Stimulated activated CD8-positive, alpha-beta memory T cell treated with anti-CD3 and anti-CD28 coated beads, Interleukin-12 subunit alpha, Interleukin-12 subunit beta, amount 100 ng/mL, for 24 hours (primary cell): ENCODE measurements at regions not wholly inside any gene's neighbourhood (a gene's known extent, or its start where the extent isn't known, plus 50 kb on each side); places are given as distances from the start of the nearest gene placed in this dataset.

Experiments used
- DNase-seq: peaks from one replicate; pipeline ENCODE4 v3.0.0-alpha.2; 2020; ENCODE audit errors: extremely low read depth

DNA sequence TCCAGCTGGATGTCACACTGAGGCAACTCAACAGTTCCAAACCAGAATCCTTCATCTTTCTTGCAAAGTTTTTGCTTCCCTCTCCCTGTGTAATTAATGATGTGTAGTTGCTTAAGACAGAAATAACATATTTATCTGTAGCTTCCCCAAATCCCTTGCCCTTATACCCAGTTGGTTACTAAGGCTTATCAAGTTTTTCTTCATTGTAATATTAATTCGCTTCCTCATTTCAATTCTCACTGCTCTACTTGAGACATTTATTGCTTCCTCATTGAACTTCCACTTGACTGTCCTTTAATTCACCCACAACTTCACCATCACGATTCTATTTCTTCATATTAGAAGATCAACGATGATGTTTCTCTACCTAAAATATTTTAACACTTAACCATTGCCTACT, 386.6 kb upstream of the CPEB2 start:
- no peak for DNase-seq

DNA sequence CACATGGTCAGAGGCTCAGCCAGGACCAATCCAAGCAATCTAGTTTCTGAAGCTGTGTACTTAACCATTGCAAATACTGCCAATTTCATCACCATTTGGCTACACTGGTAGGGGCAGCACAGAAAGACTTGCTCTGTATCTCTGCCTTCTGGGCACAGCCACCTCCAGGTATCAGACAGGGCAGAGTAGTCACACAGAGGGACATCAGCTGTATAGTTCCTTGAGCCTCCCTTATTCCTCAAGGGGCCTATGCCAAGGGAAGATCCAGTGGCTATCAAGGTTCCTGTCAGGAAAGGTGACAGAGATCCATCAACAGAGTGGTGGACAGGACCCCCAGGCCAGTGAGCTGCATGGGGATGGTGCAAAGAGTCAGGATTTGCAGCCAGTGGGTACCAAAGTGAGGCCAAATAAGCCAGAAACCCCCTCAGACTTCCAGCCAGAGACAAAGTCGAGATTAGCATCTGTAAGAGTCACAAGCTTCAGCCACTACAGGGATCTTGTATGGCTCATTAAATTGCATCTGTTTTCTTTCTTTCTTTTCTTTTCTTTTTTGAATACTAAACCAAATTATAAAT, 381.6 kb upstream of the CPEB2 start:
- no peak for DNase-seq

DNA sequence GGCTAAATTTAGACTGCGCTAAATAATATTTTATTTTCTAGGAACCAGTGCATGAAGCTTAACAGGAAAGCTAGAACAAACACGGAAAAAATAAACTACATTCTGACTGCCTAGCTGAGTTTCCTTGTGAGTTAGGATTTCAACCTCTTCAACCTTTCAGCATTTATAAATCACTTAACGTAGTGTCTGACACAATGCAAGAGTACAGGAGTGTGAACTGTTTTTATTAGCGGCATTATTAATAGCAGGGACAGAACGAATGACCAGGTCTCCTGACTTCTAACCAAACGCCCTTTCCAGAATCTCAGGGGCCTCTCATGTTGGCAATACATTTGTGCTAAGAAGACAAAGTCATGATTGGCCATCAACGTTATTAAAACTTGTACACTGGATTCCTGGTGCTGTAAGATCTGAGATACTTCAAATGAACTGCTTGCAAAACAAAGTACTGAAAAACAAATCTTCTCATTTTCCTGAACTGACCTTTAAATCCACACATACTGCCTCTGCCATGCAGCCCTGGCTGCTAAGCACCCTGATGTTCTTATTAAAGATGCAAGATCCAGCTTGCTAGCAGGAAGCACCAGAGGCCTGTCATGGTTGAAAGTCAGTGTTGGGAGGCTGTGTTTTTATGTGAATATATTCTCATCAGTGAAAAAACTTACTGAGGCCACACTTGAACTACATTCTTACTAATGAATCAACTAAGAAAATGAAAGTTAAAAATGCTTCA, 380.4 kb upstream of the CPEB2 start:
- DNase-seq = no peak

DNA sequence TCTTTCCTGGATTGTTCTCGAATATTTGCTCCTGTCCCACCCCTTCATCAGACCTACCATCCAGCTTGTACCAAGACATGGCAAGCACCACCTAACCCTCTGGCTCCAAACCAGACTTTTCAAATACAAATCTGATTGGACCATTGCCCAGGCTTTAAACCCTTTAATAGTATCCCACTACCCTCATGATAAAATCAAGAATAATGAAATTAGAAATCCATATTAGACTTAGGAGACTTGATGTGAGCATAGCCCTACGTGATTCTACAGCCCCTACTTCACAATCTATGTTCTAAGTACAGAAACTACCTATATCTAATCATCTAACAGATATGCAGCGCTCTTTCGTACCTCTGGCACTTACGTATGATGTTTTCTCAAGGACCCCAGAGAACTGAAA, 375.2 kb upstream of the CPEB2 start:
- no peak for DNase-seq

DNA sequence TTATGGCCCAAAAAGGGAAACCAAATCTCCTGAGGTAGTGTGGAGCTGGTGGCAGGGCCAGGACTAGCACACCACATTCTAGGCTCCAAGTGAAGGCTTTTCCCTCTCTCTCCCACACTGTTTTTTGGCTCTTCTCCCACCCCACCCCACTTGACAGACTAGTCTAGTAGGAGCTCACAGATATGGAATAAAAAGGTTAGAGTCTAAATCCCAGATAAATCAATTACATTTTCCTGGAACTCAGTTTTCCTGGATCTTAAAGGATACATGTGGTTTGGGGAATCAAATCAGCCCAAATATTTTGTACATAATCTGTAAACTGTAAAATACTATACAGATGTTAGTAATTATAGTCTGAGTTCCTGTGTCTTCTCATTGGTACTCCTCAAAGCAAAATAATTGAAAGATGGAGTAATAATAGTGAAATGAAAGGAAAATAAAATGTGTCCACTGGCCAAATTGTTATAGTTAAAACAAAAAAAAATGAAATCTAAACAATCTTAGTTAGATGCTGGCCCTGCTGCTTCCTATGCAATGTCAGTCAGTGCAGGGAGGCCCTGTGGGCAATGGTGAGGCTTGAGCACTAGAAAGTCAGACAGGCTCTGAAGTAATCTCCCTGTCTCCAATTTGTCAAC, 370.4 kb upstream of the CPEB2 start:
- DNase-seq = no peak

DNA sequence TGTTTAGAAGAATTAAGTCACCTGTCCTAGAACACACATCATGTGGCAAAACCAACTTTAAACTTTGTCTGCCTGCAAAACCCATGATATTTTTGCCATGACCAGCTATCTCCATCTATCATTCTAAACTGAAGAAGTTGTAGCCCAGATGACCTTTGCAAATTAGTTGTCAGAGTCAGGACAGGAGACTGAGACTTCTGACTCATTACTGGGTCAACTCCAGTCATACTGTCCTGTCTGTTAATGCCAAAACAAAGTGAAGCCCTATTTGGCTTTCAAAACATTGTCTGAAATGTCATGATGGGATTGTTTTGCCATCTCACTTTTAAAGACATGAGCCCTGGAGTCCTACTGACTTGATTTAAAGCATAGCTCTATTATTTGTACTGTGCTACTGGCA, 365.7 kb upstream of the CPEB2 start:
- DNase-seq = no peak

DNA sequence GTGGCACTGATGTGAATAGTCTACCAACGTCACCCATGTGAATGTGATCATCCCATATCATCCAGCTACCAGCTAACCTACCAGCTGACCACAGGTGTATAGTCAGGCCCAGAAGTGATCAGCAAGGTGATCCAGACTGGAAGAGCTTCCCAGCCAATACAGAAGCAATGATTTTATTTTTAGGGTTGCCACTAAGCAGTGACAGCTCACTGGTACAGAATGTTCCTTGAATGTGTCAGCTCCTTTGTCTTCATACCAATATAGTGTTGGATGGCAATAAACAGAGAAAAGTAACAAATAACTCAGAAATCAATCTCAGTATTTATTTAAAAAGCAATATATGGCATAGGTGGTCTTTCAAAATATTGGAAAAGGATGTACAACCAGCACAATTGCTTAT, 361.8 kb upstream of the CPEB2 start:
- no peak for DNase-seq

DNA sequence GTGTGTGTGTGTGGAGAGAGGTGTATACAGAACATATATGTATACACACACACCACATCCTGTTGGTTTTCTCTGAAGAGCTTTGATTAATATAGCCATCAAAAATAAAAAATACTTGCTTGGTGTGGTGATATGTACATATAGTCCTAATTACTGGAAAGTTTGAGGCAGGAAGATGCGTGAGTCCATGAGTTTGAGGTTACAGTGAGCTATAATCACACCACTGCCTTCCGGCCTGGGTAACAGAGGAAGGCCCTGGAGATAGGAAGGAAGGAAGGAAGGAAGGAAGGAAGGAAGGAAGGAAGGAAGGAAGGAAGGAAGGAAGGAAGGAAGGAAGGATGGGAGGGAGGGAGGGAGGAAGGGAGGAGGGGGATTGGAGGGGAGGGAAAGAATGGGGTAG, 360.4 kb upstream of the CPEB2 start:
- no peak for DNase-seq

DNA sequence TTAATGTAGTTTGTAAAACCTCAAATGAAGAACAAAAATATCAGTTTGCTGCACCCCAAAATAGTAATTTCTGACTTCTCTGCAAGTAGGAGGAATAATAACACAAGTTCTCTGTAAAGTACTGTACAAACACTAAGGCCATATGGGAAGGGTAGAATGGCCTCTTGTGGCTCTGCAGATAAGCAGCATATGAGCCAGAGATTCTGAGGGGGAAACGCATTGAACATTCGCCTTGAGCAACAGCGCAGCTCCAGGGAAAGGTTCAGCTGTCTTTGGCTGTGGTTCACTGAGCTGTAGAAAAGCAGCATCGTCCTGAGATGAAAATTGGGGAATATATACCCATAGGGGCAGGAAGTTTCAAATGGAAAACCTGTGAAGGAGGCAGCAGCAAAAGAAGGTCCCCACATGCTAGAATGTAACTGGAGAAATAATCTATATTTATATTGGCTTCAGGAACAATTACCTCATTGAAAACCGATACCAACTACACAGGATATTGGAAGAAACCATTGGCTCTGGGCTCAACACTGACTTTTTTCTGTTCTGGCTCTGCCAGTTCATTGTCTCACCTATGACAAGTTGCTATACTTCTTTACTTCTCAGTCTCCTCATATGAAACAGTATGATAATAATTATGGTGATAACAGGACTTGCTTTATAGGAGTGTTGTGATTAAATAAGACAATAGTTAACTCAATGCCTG, 357.6 kb upstream of the CPEB2 start:
- no peak for DNase-seq

DNA sequence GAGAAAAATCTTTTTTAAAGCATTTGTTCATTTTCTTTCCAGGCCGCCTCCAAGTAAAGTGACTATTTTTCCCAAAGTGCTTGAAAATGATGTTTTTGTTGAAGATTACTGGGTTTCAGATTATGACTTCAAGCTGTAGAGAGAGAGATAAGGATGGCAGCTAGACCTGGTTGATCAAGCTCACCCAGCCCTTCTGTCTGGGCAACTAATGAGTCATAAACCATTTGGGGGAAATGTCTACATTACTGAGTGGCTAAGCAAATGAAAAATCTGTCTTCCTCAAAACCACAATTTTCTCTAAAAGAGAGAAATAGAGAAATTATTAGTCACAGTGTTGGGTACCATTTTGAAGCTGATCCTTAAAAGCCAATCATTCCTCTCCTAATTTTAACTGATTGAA, 355.4 kb upstream of the CPEB2 start:
- no peak for DNase-seq

DNA sequence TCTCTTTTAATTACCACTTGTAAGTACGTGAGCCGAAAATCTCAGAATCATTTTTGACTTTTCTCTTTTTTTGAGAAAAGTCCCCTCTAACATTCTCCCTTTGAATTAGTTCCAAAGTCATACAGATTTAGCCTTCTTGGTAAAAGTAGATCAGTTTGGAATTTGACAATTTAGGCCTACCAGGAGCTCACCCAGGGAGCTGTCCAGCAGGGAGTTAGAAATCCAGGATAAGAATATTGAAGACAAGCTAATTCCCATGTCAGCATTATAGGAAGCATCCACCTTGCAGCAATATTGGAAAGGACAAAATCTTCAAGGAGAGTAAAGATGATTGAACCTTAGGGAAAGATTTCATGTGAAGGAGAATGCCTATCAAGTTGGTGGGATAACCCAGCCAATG, 352.2 kb upstream of the CPEB2 start:
- no peak for DNase-seq

DNA sequence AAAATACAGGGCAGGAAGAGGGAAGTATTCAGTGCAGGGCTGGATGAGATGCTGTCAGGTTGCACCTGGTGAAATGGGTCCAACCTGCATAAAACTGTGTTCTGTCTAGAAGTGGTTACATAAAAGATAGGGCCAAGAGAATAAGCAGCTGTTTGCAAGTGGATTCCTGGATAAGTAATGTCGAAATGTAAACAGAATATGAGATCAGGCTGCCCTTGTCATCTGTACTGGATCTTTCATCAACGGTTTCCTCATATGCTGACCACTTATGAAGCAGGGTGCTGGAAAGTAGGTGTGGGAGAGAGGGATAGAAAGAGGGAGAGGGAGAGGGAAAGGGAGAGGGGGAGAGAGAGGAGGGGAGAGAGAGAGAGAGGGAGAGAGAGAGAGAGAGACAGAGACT, 349.8 kb upstream of the CPEB2 start:
- no peak for DNase-seq

DNA sequence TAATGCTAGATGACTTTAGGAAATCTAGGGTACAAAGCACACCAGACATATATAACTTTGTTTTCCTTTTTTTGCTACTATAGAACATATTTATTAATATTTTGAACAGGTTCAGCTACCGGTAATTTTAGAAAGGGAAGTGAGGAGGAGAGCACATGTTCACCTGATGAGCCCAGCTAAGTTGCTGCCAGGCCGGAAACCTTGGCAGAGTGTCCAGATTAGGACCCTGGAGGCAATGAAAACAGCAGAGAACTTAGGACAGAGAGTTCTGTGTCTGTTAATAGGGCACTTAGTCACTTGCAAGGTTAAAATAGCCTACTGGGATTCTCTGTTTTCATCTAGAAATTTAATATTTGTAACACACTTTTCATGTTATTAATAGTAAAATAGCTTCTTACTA, 348.9 kb upstream of the CPEB2 start:
- no peak for DNase-seq

DNA sequence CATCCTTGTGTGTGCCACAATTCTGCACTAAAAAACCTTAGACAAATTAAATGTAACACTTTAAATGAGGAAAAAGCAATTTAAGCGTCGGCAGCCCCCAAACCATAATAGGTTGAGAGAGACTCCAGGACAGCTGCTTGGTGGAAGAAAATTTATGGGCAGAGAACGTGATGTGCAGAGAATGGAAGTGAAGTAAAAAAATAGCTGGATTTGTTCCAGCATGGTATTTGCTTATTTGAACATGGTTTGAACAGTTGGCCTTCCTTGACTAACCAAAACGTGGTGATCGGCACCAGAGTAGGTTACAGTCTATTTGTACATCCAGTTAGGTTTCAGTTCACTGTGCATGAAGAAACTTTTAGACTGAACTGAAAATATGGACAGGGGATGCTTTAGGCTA, 343.0 kb upstream of the CPEB2 start:
- no peak for DNase-seq

DNA sequence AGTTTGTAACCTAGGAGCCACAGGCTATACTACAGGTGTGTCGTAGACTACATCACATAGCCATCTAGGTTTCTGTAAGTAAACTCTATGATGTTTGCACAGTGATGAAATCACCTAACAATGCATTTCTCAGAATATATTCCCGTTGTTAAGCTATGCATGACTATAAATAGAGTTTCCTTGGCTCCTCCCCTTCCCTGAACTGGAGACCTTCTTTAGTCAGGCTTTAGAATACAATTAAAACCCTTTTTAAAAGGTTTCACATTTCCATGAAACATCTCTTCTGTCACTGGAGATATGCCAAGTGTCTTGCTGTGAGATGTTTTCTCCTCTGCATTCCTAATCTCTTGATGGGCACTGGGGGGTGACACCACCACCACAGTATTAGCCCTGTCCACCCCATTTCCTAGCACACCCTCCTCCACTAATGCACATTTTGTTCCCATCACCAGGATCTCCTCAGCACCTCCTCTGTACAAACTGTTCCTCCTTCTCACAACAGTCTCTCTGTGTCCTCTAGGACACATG, 334.6 kb upstream of the CPEB2 start:
- no peak for DNase-seq

DNA sequence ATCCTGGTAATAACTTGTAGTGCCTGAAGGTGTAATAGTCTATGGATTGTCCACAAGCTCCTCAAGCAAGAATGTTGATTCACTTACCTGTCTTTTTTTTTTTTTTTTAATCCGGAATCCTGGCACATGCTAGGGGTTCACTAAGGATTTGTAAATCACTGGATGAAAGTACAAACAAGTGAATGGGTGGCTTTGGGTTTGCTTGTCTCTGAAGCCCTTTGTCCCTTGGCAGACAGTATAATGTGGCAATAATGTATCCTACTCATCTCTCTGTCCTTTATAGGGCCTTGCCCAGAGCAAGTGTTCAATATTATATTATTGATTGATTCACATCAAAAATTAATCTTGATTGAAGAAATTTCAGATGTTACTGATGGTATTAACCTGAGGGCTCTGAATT, 334.0 kb upstream of the CPEB2 start:
- no peak for DNase-seq

DNA sequence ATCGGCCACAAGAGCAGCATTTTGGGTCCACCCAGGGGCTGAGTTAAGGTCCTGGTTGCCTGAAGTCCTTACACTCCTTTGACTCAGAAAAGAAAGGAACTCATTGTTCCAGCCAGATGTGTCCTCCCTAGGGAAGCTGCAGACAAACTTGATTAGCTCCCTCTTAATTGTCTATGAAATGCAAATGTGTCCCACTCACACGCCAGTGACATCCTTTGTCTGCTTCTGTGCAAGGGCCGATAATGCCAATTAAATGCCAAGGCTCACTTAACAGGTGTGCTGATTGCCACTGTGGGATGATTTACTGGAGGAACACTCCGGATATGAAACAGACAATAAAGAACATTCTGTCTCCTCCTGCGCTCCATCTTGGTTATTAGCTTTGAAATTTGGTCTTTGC, 332.9 kb upstream of the CPEB2 start:
- no peak for DNase-seq

DNA sequence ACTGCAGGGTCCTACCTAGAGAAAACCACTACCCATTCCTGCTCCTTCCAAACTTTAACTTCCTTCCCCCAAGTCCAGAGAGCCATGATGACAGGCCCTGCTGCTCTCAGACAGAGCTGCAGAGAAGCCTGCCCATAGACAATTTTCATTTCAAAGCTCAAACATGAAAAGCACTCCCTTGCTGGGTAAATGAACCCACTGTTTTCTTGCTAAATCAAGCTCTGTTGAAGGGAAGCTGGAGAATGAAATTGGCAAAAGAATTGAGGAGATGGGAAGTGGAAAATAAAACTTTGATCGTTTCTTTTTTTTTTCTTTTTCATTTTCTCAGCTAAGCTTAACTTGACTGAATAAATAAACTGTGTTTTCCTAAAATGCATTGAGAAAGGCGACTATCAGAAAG, 331.1 kb upstream of the CPEB2 start:
- DNase-seq = no peak

DNA sequence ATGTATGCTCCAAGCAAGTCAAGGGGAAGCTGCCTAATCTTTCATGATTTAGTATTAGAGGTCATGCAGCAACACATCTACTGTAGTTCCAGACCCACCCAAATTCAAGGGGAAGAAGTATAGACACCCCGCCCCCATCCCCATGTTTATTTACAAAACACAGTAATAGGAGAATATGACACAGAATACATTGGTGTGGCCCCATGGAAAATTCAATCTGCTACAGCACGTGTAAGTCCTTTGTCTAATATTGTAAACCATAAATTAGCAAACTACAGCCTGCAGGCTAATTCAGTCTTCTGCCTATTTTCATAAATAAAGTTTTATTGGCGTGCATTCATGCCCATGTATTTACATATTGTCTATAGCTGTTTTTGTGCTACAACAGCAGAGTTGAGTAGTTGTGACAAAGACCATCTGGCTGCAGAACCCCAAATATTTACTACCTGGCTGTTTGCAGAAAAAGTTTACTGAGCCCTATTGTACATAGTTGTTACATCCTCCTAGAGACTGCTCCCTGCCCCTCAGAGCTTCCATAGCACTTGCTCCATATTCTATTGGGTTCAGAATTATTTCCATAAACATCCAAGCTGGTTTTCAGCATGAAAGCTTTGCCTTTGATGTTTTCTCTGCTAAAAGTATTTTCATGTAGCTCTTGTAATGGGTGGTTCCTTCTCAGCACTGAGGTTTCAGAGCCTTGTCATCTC, 326.8 kb upstream of the CPEB2 start:
- DNase-seq = no peak

DNA sequence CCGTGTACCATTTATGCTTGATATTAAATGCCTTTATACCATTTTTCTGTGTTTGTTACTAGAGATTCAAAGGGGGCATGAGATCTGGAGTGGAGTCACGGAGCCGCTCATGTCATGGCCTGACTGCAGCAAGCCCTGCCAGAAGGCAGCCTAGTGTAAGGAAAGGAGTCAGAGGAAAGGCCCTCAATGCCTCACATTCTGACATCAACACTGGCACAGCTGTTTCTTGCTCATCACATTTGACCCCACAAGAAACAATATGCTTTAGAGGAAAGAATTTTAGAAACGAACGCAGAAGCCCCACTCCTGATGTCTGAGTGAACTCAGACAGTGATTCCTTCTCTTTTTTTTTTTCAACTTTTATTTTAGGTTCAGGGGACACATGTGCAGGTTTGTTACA, 322.4 kb upstream of the CPEB2 start:
- DNase-seq = no peak

DNA sequence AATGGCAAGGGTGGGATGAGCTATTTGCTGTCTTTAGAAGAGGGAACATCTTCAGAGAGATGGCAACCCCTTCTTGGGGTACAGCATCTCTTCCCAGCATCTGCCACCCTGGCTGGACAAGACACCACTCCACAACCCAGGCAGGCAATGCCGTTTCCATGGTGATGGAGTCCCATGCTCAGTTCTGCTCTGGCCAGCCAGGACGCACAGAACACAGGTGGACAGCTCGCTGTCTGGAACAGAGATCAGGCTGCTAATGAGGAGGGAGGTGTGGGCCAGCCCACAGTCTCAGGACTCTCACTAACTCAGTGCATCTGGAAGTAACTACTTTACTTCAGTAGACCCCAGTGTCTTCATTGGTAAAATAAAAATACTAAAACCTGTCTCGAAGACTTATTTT, 321.0 kb upstream of the CPEB2 start:
- DNase-seq = no peak

DNA sequence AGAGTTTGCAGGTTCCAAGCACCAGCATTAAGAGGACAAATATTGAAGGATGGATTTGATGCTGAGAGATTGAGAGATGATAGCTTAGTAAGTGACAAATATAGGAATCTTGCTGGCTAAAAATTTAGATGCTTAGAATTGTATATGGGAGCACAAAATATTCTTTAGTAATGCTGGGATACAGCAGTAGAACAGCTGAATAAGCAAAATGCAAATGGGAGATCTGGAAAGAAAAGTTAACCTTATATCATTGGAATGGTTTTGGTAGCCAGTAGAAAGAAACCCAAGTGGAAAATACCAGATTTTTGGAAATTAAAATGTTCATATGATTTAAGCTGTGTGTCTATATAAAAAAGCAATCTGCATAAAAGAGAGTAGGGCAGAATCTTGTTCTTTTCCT, 308.6 kb upstream of the CPEB2 start:
- DNase-seq = no peak
